A673 (cell line): ENCODE measurements at regions not wholly inside any gene's neighbourhood (a gene's known extent, or its start where the extent isn't known, plus 50 kb on each side); places are given as distances from the start of the nearest gene placed in this dataset.

Experiments
- CTCF ChIP-seq: fragments of 300-800, 200-600 bp; sonication (generic); conservative IDR thresholded peaks from 2 replicates; pipeline ENCODE4 v1.5.1; 2017; ENCODE audit warnings: low read depth, mild to moderate bottlenecking, antibody characterized with exemption, low read length, moderate library complexity, mixed read lengths
- EZH2 ChIP-seq: fragments of 200-600 bp; sonication (generic); IDR thresholded peaks from 2 replicates; pipeline ENCODE4 v1.6.1; 2017; ENCODE audit warnings: borderline replicate concordance, low read depth, mild to moderate bottlenecking, mixed read lengths, antibody characterized with exemption, low read length; ENCODE audit not compliant: poor library complexity, severe bottlenecking

- TF ChIP-seq CTCF (no peak), EZH2 (no peak)
Measured at GRCh38 chr14:95408731-95409476, 89.2 kb upstream of the CLMN start.
